ENCODE measurements at regions not wholly inside any gene's neighbourhood (a gene's known extent, or its start where the extent isn't known, plus 50 kb on each side); places are given as distances from the start of the nearest gene placed in this dataset.

- DNase-seq, result no peak
Observed at GRCh38 chr3:147604136-147604535, 195.0 kb downstream of the ZIC1 start.

GRCh38 chr3:147613725-147614124 is 204.6 kb downstream of the ZIC1 start:
- no peak for DNase-seq

GRCh38 chr3:147614210-147614609 is 205.0 kb downstream of the ZIC1 start:
- DNase-seq, result no peak

DNA sequence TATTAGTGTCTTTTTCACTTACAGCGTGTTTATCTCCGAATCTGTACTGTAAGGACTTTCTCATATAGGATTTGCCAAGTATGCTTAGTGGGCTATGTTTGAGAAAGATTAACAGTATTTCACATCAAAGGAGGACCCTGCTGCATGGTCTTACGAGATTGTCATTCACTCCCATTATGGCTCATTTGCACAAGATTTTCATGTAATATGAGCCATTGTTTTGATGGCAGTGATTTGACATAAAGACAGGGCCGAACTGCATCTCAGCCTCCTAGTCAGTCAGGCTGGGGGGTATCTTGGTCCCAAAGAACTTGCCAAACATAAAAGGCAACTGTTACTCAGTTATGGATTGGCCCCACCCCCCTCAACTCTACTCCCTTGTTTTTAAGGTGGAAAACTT is 205.9 kb downstream of the ZIC1 start:
- no peak for DNase-seq

DNA sequence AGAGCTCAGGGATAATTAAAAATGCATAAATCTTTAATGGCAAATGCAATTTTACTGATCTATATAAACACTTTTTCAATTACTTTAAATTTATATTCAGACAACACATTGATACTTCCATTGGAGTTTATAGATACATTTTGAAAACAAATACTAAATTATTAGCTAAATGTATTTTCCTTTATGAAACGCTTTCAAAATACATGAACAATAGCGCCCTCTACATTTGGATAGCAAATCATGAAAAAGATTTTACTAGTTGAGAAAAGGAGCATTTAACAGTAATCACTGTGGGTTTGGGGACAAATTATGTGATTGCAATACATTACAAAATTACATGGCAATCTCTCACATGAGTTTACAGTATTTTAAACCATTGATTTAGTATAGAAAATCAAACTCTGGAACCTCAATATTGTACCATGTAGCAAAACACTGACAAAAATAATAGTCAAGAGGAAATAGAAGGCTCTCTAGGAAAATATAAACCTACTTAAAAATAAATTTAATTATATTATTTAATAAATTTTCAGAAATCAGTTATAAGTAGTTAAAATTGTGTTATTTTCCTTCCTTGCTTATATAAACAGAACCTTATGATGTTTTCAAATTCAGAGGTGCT is 207.9 kb downstream of the ZIC1 start:
- DNase-seq, result peak; percentile 17

DNA sequence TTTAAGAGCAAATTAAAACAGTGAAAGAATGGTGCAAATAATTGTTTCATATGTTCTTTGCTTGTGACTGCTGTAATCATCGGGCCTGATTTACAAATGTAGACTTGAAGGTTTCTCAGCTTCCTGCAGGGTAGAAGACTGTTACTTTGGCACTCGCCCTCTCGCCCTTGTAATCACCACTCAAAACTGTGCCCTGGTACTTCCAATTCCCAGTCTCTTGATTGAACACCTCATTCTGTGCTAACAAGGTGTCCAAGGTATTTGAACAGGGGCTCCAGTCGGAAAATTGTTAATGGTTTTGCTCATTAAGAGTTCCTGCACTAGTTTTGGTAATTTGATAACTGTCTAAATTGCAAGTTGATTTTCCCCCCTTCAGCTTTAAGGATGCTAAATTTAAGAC is 209.5 kb downstream of the ZIC1 start:
- DNase-seq, result no peak

DNA sequence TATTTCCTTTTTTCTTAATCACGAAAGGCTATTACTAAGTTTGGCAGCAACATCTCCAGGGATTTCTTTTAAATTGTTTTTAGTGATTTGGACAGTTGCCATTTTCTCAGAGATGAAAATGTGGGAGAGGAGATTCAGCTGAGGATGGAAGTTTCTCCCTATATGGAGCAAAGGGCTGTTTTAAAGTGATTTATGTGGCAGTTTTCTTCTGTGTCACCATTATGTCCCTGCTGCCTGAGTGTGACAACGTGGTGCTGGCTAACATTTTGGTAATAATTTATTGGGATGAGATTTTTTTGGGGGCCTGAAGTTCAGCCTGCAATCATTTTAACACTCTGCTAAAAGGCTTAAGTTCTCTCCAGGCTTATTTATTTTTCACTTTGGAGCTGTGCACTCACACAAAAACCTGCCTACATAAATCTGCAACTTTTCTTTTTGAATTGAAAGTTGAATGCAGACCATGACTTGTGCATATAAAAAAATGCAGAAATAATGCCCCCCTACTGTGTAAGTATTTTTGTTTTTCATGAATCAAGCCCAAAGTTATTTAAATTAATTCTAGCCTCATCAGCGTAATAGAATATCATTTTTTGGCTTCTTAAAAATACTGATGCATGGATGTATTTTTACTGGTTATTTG is 210.9 kb downstream of the ZIC1 start:
- DNase-seq, result no peak

DNA sequence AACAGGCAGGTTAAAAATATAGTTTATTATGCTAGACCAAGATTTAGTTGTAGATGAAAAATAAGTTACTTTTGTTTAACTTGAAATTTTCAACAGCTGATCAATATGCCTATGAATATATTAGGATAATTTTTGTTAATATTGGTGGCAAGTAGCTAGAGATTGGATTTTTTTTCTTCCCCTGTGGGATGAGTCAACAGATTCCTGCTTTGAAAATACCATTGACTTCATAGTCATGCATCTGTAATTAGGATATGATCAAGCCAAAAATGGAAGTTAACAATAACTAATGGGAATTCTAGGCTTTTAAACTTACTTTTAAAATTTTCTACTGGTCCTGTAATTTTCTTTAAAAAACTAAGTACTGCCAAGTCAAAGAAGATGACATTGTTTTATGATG is 211.7 kb downstream of the ZIC1 start:
- DNase-seq, result no peak

DNA sequence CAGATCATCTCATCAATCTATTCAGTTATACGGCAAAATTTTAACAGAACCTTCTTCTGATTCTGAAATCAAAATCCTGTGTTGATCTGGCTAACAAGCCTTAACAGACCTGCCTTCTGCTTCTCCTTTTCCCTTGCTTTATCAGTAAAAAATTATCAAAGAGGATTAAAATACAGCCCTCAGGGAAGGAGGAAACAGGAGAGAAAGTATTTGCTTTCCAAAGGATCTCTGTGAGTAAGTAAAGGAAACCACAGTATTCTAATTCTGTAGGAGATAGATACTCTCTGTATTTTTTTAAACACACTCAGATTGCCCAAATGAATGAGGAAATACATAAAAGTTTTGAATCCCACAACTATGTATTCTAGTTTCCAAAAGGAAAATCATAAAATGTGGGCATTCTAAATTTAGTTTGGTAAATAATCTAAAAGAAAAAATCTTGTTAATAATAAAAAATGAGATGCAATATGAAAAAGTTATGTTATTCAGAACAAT is 221.8 kb downstream of the ZIC1 start:
- DNase-seq, result no peak

- DNase-seq, result no peak
Observed at GRCh38 chr3:147640781-147641180, 231.6 kb downstream of the ZIC1 start.

DNA sequence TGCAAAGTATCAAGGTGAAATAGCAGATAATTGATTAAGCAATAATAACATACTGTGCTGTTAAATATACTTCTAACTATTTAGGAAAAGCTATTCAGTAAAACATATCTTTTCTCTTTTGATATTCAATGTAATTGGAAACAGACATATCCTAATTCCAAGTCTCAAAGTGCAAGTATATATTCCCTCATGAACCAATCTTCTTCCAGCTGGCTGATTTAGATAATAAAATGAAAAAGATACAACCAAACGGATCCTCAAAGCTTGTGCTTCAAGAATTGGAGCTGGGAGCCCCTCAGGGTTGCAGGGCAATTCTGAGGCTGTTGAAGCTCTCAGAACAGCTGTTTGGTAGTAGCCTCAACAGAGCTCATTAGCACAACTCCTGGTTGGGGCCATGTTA is 236.6 kb downstream of the ZIC1 start:
- no peak for DNase-seq

DNA sequence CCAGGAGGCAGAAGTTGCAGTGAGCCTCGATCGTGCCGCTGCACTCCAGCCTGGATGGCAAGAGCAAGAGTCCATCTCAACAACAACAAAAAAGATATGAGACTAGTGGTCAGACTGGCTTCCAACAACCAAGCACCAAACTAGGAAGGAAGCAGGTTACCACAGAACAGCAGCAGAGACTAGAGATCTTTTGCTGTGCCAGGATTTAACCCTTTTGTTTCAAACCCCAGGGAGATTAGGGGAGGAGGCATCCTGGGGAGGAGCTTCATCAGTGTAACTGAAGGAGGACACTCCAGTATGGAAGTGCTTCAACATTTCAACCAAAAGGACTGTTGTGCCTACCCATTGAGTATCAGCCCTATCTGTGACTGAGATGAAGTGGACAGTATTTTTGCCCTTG is 240.3 kb downstream of the ZIC1 start:
- DNase-seq, result no peak

GRCh38 chr3:147651107-147651778 is 242.1 kb downstream of the ZIC1 start:
- no peak for DNase-seq

DNA sequence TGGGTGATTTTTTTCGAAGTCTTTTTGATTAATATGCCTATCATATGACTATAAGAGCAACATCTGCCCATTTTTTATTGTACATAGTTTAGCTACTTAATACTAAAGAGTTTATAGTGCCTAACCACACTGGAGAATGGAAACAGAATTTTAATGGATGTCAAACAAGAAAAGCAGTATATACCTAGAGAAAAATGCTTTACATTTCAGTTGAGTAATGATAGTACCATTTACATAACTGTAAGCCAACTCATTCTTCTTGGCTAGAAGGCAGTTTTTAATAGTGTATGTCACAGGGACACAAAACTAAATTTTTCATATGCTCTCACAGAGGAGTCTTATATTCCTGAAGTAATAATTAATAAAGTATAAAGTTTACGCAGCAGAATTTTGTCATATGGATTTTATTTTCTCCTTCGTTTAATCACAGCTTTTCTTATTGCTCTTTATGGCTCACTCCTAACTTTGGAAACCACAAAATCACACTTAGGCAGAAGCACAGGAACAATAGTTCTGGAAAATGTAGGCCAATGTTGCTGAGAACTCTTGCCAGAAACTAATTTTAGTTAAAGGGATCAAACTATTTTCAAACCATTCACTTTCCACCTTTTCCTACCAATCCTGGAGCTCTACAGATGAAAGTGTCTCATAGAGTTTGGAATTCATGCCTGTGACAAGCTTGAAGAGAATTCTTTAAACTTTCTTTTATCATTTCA is 243.6 kb downstream of the ZIC1 start:
- no peak for DNase-seq

- DNase-seq, result no peak
Observed at GRCh38 chr3:147653367-147653923, 244.3 kb downstream of the ZIC1 start.

DNA sequence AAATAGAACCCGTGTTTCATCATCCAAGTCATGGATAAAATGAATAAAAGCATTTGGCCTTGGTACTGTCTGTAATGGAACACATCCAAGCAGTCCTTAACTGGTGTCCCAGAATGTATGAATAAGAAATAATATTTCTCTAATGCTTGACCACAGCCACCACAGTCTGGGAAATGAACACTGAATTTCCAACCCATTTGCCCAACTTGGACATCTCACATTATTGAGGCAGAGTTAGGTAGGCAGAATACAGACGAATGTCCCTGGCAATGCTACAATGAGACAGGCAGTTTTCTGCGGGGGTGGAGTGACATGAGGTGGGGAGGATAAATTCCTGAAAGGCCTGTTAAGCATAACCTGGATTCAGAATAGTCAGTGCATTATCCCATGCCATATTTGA is 245.7 kb downstream of the ZIC1 start:
- DNase-seq, result no peak

DNA sequence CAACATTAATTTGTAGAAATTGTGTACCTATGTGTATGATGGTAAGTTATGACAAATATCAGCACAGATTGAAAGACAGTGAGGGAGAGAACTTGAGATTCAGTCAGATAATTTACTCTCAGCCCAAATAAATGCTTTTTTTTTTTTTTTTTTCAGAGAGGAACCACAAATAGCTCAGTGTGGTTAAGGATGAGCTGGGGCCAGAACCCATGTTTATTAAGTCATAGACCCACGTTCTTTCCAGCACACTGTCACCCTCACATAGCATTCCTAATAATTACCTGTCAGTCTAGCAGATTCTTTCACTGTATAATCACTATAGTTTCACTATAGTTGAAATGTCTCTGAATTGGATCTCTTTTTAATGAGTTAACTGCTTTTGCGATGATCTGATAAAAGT is 246.1 kb downstream of the ZIC1 start:
- DNase-seq, result no peak

GRCh38 chr3:147656023-147656422 is 246.9 kb downstream of the ZIC1 start:
- no peak for DNase-seq

GRCh38 chr3:147661916-147662315 is 252.8 kb downstream of the ZIC1 start:
- DNase-seq, result no peak

DNA sequence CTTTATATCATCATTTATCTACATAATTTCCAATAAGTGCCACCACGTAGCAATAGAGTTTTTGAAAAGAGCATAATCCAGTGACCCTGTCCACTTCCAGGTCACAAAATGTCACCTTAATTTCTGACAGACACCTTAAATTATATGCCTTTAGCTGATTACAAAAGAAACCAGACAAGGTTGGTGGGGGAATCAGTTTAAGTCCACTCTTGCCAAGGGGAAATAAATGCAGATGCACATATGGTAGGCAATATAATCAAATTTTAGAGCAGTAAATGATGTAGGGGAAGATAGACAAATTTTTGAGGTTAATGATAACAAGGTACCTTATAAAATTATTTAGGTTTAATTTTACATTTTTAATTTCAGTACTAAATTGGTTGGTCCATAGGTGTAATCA is 253.5 kb downstream of the ZIC1 start:
- no peak for DNase-seq

- DNase-seq, result no peak
Observed at GRCh38 chr3:147669077-147669476, 259.9 kb downstream of the ZIC1 start.

GRCh38 chr3:147672035-147672434 is 262.9 kb downstream of the ZIC1 start:
- DNase-seq, result no peak

GRCh38 chr3:147672436-147672835 is 263.3 kb downstream of the ZIC1 start:
- DNase-seq, result no peak
